Upper lobe of right lung (tissue), 1 donor: ENCODE measurements at regions not wholly inside any gene's neighbourhood (a gene's known extent, or its start where the extent isn't known, plus 50 kb on each side); places are given as distances from the start of the nearest gene placed in this dataset.

Source experiments
- ATAC-seq: fragments of 200-7000 bp; cut with Tn5 transposase; one replicate; pipeline ENCODE4 v1.9.1; 2020; ENCODE audit warnings: mild to moderate bottlenecking, moderate library complexity
- DNase-seq: peaks from one replicate; pipeline ENCODE4 v3.0.0-alpha.2; 2020
- H3K27ac ChIP-seq: fragments of 200-600 bp; one replicate; pipeline ENCODE4 v1.8.0; 2022
- H3K27me3 ChIP-seq: fragments of 200-600 bp; one replicate; pipeline ENCODE4 v1.8.0; 2022; ENCODE audit warnings: mild to moderate bottlenecking
- H3K36me3 ChIP-seq: fragments of 200-600 bp; one replicate; pipeline ENCODE4 v1.8.0; 2022
- H3K4me1 ChIP-seq: fragments of 200-600 bp; one replicate; pipeline ENCODE4 v1.8.0; 2022
- H3K4me3 ChIP-seq: fragments of 200-600 bp; one replicate; pipeline ENCODE4 v1.8.0; 2022; ENCODE audit warnings: mild to moderate bottlenecking
- H3K9me3 ChIP-seq: fragments of 200-600 bp; one replicate; pipeline ENCODE4 v1.8.0; 2022
- intact Hi-C: fragments of 100-400 bp; cut with DNase I; formaldehyde crosslinking; loops from one replicate; pipeline ENCODE4 v1.11.0; 2022
- TF ChIP-seq, protein P1 (sequence below): fragments of 200-600 bp; IDR thresholded peaks from one replicate; pipeline ENCODE4 v1.8.0; 2022; ENCODE audit warnings: antibody characterized with exemption
- donor health status: DM: no; HTN: yes; CAD: no; lungs with severe emphysema.

DNA sequence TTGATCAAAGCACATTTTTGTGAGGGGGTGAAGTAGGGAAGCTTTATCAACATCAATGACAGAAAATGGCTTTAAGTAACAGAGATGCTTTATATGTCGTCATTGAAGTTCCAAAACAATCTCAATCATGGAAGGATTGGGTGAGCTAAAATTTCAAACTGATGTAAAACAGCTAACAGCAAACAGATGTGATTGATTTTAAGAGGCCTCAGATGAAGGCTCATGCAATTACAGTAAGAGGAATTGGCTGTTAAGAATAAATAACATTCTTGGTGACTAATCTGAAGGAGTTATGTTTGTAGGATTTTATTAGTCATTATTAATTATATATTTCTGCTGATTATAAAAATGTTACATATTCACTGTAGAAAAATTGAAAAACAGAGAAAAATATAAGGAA, 63.5 kb upstream of the PUM3 start:
- Histone ChIP-seq H3K27ac (no peak overlapping the region), H3K9me3 (no peaks in the 10 kb centered on the region), H3K27me3 (no peaks in the 10 kb centered on the region), H3K4me1 (no peaks in the 10 kb centered on the region), H3K36me3 (no peaks in the 10 kb centered on the region), H3K4me3 (no peak overlapping the region)
- ATAC-seq, result no peak
- intact Hi-C loops, result no loop called here
- DNase-seq, result no peak
- TF ChIP-seq, protein P1, sequence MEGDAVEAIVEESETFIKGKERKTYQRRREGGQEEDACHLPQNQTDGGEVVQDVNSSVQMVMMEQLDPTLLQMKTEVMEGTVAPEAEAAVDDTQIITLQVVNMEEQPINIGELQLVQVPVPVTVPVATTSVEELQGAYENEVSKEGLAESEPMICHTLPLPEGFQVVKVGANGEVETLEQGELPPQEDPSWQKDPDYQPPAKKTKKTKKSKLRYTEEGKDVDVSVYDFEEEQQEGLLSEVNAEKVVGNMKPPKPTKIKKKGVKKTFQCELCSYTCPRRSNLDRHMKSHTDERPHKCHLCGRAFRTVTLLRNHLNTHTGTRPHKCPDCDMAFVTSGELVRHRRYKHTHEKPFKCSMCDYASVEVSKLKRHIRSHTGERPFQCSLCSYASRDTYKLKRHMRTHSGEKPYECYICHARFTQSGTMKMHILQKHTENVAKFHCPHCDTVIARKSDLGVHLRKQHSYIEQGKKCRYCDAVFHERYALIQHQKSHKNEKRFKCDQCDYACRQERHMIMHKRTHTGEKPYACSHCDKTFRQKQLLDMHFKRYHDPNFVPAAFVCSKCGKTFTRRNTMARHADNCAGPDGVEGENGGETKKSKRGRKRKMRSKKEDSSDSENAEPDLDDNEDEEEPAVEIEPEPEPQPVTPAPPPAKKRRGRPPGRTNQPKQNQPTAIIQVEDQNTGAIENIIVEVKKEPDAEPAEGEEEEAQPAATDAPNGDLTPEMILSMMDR, result no peak

DNA sequence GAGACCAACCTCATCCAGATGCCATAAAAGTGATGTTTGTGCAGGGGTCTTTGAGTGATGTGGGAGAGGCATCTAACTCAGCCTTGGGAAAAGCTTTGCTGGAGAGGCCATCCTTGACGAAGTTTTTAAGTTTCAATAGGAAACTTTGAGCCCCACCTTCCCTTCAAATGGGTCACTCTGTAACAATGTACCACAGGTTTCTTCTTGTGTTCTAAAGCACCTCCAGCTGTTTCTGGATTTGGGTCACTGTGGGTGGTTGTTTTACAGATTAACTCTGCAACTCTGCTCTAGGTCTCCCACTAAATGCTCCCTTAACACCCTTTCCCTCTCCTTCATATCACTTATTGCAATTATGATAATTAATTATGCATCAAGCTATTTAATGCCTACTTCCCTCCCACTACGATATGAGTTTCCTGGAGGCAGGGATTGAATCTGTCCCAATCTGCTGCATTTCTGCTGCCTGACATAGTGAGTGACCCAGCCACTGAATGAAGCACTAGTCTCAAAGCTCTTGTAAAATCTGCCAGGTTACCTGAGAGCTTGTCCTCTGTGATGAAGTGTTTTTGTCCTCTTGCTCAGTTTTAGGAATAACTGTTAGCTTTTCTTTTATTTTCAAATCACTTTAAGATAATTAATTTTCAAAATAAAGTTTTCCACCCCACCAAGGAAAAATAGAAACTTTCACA, 60.5 kb upstream of the PUM3 start:
- no peak overlapping the region for H3K4me3 ChIP-seq
- H3K9me3 ChIP-seq, result no peaks in the 10 kb centered on the region
- H3K4me1 ChIP-seq, result no peaks in the 10 kb centered on the region
- ATAC-seq (no peak), DNase-seq (no peak)
- H3K36me3 ChIP-seq, result no peaks in the 10 kb centered on the region
- H3K27me3 ChIP-seq, result no peaks in the 10 kb centered on the region
- intact Hi-C loops, result no loop called here
- TF ChIP-seq, protein P1, result no peak
- no peak overlapping the region for H3K27ac ChIP-seq
